22Rv1 (cell line): ENCODE measurements at regions not wholly inside any gene's neighbourhood (a gene's known extent, or its start where the extent isn't known, plus 50 kb on each side); places are given as distances from the start of the nearest gene placed in this dataset.

ENCODE experiments used
- CTCF ChIP-seq: fragments of 450-650 bp; IDR thresholded peaks from 2 replicates; pipeline ENCODE4 v1.5.1; 2017; ENCODE audit warnings: mild to moderate bottlenecking
- ZFX ChIP-seq: fragments of 450-650 bp; IDR thresholded peaks from 2 replicates; pipeline ENCODE4 v1.6.1; 2017; ENCODE audit warnings: antibody characterized with exemption, borderline replicate concordance

DNA sequence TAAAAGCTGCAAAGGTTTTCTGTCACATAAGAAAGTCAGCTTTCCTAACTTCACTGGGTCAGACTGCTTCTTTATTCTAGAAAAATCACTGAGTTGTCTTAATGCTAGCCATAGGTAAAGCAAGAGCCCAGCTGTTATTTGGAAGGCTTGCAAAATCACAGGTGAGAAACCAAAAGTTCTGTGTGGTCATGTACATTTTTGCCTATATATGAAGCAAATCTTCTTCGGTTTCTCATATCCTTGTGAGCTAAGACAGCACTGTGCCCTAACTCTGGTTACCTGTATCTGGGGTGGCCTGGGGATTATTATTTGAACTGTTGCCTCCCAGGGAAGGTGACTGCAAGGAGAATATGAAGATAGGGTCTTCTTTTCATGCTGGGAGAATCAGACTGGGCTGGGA, 444.9 kb upstream of the CLINT1 start:
- TF ChIP-seq CTCF, result no peak
- TF ChIP-seq ZFX, result no peak
